ENCODE measurements at regions not wholly inside any gene's neighbourhood (a gene's known extent, or its start where the extent isn't known, plus 50 kb on each side); places are given as distances from the start of the nearest gene placed in this dataset.

DNA sequence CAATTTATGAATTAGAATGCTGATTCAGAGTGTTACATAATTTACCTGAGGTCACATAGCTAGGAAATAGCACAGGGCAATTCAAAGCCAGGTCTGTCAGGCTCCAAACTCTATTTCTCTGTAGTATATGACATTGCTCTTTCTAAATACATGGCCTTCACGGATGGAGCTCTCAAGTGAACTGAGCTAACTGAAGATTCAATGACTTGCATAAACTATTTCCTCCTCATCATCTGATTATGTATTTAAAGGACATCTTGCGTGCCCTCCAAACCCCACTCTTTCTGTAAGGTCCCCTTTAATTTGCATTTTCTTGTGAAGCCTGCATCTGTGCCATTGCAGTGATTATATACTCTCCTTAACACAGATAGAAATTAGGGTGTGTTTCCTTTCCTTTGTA, 537.4 kb upstream of the VRK2 start:
- TF ChIP-seq, protein P1, sequence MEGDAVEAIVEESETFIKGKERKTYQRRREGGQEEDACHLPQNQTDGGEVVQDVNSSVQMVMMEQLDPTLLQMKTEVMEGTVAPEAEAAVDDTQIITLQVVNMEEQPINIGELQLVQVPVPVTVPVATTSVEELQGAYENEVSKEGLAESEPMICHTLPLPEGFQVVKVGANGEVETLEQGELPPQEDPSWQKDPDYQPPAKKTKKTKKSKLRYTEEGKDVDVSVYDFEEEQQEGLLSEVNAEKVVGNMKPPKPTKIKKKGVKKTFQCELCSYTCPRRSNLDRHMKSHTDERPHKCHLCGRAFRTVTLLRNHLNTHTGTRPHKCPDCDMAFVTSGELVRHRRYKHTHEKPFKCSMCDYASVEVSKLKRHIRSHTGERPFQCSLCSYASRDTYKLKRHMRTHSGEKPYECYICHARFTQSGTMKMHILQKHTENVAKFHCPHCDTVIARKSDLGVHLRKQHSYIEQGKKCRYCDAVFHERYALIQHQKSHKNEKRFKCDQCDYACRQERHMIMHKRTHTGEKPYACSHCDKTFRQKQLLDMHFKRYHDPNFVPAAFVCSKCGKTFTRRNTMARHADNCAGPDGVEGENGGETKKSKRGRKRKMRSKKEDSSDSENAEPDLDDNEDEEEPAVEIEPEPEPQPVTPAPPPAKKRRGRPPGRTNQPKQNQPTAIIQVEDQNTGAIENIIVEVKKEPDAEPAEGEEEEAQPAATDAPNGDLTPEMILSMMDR (IDR thresholded peaks at IDR 0.05): no peak
- no peak for TF ChIP-seq POLR2AphosphoS5 (IDR thresholded peaks at IDR 0.05; ENCODE audit: low read depth, low read length)
- no peak for TF ChIP-seq RFX5 (IDR thresholded peaks at IDR 0.05; ENCODE audit: low read length)
- TF ChIP-seq NRF1 (IDR thresholded peaks at IDR 0.05; ENCODE audit: low read depth, low read length): no peak
- TF ChIP-seq EP300 (IDR thresholded peaks at IDR 0.05; ENCODE audit: borderline replicate concordance in 1 of 2, low read depth in 1 of 2, low read length in 1 of 2): no peak
- TF ChIP-seq TCF12 (IDR thresholded peaks at IDR 0.05): no peak
- TF ChIP-seq, protein P2, sequence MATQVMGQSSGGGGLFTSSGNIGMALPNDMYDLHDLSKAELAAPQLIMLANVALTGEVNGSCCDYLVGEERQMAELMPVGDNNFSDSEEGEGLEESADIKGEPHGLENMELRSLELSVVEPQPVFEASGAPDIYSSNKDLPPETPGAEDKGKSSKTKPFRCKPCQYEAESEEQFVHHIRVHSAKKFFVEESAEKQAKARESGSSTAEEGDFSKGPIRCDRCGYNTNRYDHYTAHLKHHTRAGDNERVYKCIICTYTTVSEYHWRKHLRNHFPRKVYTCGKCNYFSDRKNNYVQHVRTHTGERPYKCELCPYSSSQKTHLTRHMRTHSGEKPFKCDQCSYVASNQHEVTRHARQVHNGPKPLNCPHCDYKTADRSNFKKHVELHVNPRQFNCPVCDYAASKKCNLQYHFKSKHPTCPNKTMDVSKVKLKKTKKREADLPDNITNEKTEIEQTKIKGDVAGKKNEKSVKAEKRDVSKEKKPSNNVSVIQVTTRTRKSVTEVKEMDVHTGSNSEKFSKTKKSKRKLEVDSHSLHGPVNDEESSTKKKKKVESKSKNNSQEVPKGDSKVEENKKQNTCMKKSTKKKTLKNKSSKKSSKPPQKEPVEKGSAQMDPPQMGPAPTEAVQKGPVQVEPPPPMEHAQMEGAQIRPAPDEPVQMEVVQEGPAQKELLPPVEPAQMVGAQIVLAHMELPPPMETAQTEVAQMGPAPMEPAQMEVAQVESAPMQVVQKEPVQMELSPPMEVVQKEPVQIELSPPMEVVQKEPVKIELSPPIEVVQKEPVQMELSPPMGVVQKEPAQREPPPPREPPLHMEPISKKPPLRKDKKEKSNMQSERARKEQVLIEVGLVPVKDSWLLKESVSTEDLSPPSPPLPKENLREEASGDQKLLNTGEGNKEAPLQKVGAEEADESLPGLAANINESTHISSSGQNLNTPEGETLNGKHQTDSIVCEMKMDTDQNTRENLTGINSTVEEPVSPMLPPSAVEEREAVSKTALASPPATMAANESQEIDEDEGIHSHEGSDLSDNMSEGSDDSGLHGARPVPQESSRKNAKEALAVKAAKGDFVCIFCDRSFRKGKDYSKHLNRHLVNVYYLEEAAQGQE (IDR thresholded peaks at IDR 0.05; ENCODE audit: low read depth, low read length): no peak
